ENCODE measurements at regions not wholly inside any gene's neighbourhood (a gene's known extent, or its start where the extent isn't known, plus 50 kb on each side); places are given as distances from the start of the nearest gene placed in this dataset.
"Not testable (repeated sequence)": the region's sequence is repeated elsewhere in the genome, so short reads cannot be mapped to it uniquely, and the experiment has no call there.

- H3K27ac ChIP-seq (ENCODE audit: low read length), result no peak overlapping the region
Observed at GRCh38 chr3:80734483-80734882, 966.7 kb upstream of the ROBO1 start.

GRCh38 chr3:80733522-80734176 is 965.9 kb upstream of the ROBO1 start:
- Histone ChIP-seq H3K36me3 (ENCODE audit: control insufficient read depth, insufficient read depth, low read length) (no peaks in the 10 kb centered on the region), H3K27me3 (ENCODE audit: control insufficient read depth, insufficient read depth, low read length) (no peaks in the 10 kb centered on the region), H3K27ac (ENCODE audit: low read length) (no peak overlapping the region), H3K4me3 (ENCODE audit: low read depth in 2 of 2, low read length in 2 of 2) (no peak overlapping the region), H3K9me3 (ENCODE audit: control insufficient read depth, insufficient read depth, low read depth, low read length) (no peaks in the 10 kb centered on the region), H3K4me1 (ENCODE audit: control insufficient read depth, insufficient read depth, low read length) (no peaks in the 10 kb centered on the region)
- BruUV-seq (replicated peaks), result no TSS peak
- no peak for ATAC-seq
- intact Hi-C loops (cut with micrococcal nuclease; ENCODE audit: unreplicated experiment), result no loop called here
- ChIA-PET POLR2A (no interaction called here), CTCF (no interaction called here)
- DNase-seq (ENCODE audit: low read depth, low spot score), result no peak
- TF ChIP-seq SIN3A (IDR thresholded peaks at IDR 0.05; ENCODE audit: borderline replicate concordance, insufficient read depth, low read depth, low read length), result no peak
- TF ChIP-seq POLR2AphosphoS5 (IDR thresholded peaks at IDR 0.05; ENCODE audit: low read depth, low read length), result no peak
- TF ChIP-seq, protein P1, sequence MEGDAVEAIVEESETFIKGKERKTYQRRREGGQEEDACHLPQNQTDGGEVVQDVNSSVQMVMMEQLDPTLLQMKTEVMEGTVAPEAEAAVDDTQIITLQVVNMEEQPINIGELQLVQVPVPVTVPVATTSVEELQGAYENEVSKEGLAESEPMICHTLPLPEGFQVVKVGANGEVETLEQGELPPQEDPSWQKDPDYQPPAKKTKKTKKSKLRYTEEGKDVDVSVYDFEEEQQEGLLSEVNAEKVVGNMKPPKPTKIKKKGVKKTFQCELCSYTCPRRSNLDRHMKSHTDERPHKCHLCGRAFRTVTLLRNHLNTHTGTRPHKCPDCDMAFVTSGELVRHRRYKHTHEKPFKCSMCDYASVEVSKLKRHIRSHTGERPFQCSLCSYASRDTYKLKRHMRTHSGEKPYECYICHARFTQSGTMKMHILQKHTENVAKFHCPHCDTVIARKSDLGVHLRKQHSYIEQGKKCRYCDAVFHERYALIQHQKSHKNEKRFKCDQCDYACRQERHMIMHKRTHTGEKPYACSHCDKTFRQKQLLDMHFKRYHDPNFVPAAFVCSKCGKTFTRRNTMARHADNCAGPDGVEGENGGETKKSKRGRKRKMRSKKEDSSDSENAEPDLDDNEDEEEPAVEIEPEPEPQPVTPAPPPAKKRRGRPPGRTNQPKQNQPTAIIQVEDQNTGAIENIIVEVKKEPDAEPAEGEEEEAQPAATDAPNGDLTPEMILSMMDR (IDR thresholded peaks at IDR 0.05), result no peak
- no peak for TF ChIP-seq REST (IDR thresholded peaks at IDR 0.05; ENCODE audit: insufficient read depth in 1 of 2, low read depth in 2 of 2, low read length in 1 of 2)
- TF ChIP-seq TCF7L2 (IDR thresholded peaks at IDR 0.05; ENCODE audit: low read depth, low read length), result no peak
- in situ Hi-C loops (cut with HindIII; ENCODE audit: low pct_unique_long_range_greater_than_20kb, low sequenced_read_pairs), result no loop called here

More at GRCh38 chr3:80734483-80734882, 966.7 kb upstream of the ROBO1 start:
- ChIA-PET POLR2A (no interaction called here), CTCF (no interaction called here)
- no peak for TF ChIP-seq REST (IDR thresholded peaks at IDR 0.05; ENCODE audit: insufficient read depth in 1 of 2, low read depth in 2 of 2, low read length in 1 of 2)
- TF ChIP-seq, protein P1 (IDR thresholded peaks at IDR 0.05), result no peak
- TF ChIP-seq TCF7L2 (IDR thresholded peaks at IDR 0.05; ENCODE audit: low read depth, low read length), result no peak
- no peak for TF ChIP-seq POLR2AphosphoS5 (IDR thresholded peaks at IDR 0.05; ENCODE audit: low read depth, low read length)
- TF ChIP-seq SIN3A (IDR thresholded peaks at IDR 0.05; ENCODE audit: borderline replicate concordance, insufficient read depth, low read depth, low read length), result no peak
- Histone ChIP-seq H3K36me3 (ENCODE audit: control insufficient read depth, insufficient read depth, low read length) (no peaks in the 10 kb centered on the region), H3K9me3 (ENCODE audit: control insufficient read depth, insufficient read depth, low read depth, low read length) (no peaks in the 10 kb centered on the region), H3K27me3 (ENCODE audit: control insufficient read depth, insufficient read depth, low read length) (no peaks in the 10 kb centered on the region), H3K4me3 (ENCODE audit: low read depth in 2 of 2, low read length in 2 of 2) (no peak overlapping the region), H3K4me1 (ENCODE audit: control insufficient read depth, insufficient read depth, low read length) (no peaks in the 10 kb centered on the region)
- DNase-seq (ENCODE audit: low read depth, low spot score) (no peak), ATAC-seq (no peak)
- no TSS peak for BruUV-seq (replicated peaks)
- intact Hi-C loops (cut with micrococcal nuclease; ENCODE audit: unreplicated experiment), result no loop called here
- in situ Hi-C loops (cut with HindIII; ENCODE audit: low pct_unique_long_range_greater_than_20kb, low sequenced_read_pairs), result no loop called here

- H3K4me3 ChIP-seq (ENCODE audit: low read depth in 2 of 2, low read length in 2 of 2); intact Hi-C loops (cut with micrococcal nuclease; ENCODE audit: unreplicated experiment); H3K9me3 ChIP-seq (ENCODE audit: control insufficient read depth, insufficient read depth, low read depth, low read length); H3K27ac ChIP-seq (ENCODE audit: low read length); in situ Hi-C loops (cut with HindIII; ENCODE audit: low pct_unique_long_range_greater_than_20kb, low sequenced_read_pairs); POLR2A ChIA-PET; H3K36me3 ChIP-seq (ENCODE audit: control insufficient read depth, insufficient read depth, low read length); ATAC-seq; CTCF ChIA-PET; DNase-seq (ENCODE audit: low read depth, low spot score); H3K27me3 ChIP-seq (ENCODE audit: control insufficient read depth, insufficient read depth, low read length); BruUV-seq (replicated peaks); H3K4me1 ChIP-seq (ENCODE audit: control insufficient read depth, insufficient read depth, low read length): not testable (repeated sequence)
Observed at GRCh38 chr3:80727561-80727960, 959.8 kb upstream of the ROBO1 start.

All from Panc1 (cell line).